NT2/D1 (cell line): ENCODE measurements at regions not wholly inside any gene's neighbourhood (a gene's known extent, or its start where the extent isn't known, plus 50 kb on each side); places are given as distances from the start of the nearest gene placed in this dataset.

Source experiments
- YY1 ChIP-seq: IDR thresholded peaks from 2 replicates; pipeline ENCODE4 v1.6.1; 2011; ENCODE audit not compliant: insufficient read length, insufficient read depth
- ZNF274 ChIP-seq: IDR thresholded peaks from 2 replicates; pipeline ENCODE4 v1.6.1; 2011; ENCODE audit warnings: mild to moderate bottlenecking, low read depth, low read length

DNA sequence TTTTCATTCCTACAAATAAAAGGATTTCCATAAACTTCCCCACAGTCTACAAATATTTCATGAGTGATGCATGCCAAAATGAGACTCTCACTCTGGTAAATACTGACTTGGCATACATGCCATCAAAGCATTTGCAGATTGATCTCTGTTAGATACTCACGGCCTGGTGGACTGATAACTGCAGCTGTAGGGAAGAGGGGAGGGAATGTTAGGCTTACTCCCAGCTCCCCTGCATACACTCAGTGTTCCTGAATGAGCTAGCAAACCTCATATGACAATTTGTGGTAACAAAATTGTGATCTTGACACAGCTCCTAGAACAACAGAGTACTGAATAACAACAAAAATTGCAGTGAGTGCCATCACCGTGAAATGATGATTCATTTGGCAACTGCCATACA is 435.3 kb downstream of the NR2F1-AS1 start:
- TF ChIP-seq YY1 (no peak), ZNF274 (no peak)
